ENCODE measurements at regions not wholly inside any gene's neighbourhood (a gene's known extent, or its start where the extent isn't known, plus 50 kb on each side); places are given as distances from the start of the nearest gene placed in this dataset.

- DNase-seq = no peak
These were observed 299.8 kb downstream of the GLRX3 start for GRCh38 chr10:130435961-130436360.

GRCh38 chr10:130438861-130439260 lies 302.7 kb downstream of the GLRX3 start:
- no peak for DNase-seq

GRCh38 chr10:130439766-130440165 lies 303.6 kb downstream of the GLRX3 start:
- DNase-seq = no peak

- no peak for DNase-seq
These were observed 304.3 kb downstream of the GLRX3 start for GRCh38 chr10:130440494-130440893.

GRCh38 chr10:130440971-130441370 lies 304.8 kb downstream of the GLRX3 start:
- DNase-seq = no peak

- no peak for DNase-seq
These were observed 306.9 kb downstream of the GLRX3 start for GRCh38 chr10:130443066-130443465.

GRCh38 chr10:130453036-130453720 lies 317.0 kb downstream of the GLRX3 start:
- DNase-seq = no peak

- no peak for DNase-seq
These were observed 317.7 kb downstream of the GLRX3 start for GRCh38 chr10:130453721-130454542.

GRCh38 chr10:130454543-130455000 lies 318.4 kb downstream of the GLRX3 start:
- no peak for DNase-seq

GRCh38 chr10:130455111-130455695 lies 319.0 kb downstream of the GLRX3 start:
- no peak for DNase-seq

GRCh38 chr10:130455791-130456190 lies 319.6 kb downstream of the GLRX3 start:
- DNase-seq = no peak

GRCh38 chr10:130456616-130457015 lies 320.4 kb downstream of the GLRX3 start:
- no peak for DNase-seq

GRCh38 chr10:130458509-130458908 lies 322.3 kb downstream of the GLRX3 start:
- DNase-seq = no peak

- no peak for DNase-seq
These were observed 322.8 kb downstream of the GLRX3 start for GRCh38 chr10:130459011-130459410.

GRCh38 chr10:130459851-130460490 lies 323.8 kb downstream of the GLRX3 start:
- no peak for DNase-seq

- no peak for DNase-seq
These were observed 325.4 kb downstream of the GLRX3 start for GRCh38 chr10:130461631-130462030.

- no peak for DNase-seq
These were observed 327.1 kb downstream of the GLRX3 start for GRCh38 chr10:130463104-130463875.

GRCh38 chr10:130463876-130464364 lies 327.7 kb downstream of the GLRX3 start:
- DNase-seq = no peak

- DNase-seq = no peak
These were observed 328.2 kb downstream of the GLRX3 start for GRCh38 chr10:130464426-130464825.

- DNase-seq = no peak
These were observed 330.2 kb downstream of the GLRX3 start for GRCh38 chr10:130466271-130466997.

- DNase-seq = no peak
These were observed 334.1 kb downstream of the GLRX3 start for GRCh38 chr10:130470286-130470685.

GRCh38 chr10:130470973-130471372 lies 334.8 kb downstream of the GLRX3 start:
- DNase-seq = no peak
